Neural progenitor cell (in vitro differentiated cells): ENCODE measurements at regions not wholly inside any gene's neighbourhood (a gene's known extent, or its start where the extent isn't known, plus 50 kb on each side); places are given as distances from the start of the nearest gene placed in this dataset.
A peak's percentile ranks its signal among the peaks of the same experiment; 100 is the strongest.

Experiments
- DNase-seq: peaks from one replicate; pipeline ENCODE4 v3.0.0-alpha.2; 2016; ENCODE audit warnings: low spot score
- H2AFZ ChIP-seq: fragments of 200-600 bp; sonication (generic); replicated peaks from 2 replicates; pipeline ENCODE4 v1.6.1; 2016; ENCODE audit warnings: antibody characterized with exemption
- H3F3A ChIP-seq: fragments of 200-600 bp; sonication (generic); 2 replicates; pipeline ENCODE4 v1.6.1; 2016; ENCODE audit warnings: antibody characterized with exemption, low read depth
- H3K27ac ChIP-seq: fragments of 200-600 bp; sonication (generic); 2 replicates; pipeline ENCODE4 v1.5.1; 2016; ENCODE audit warnings: mild to moderate bottlenecking
- H3K27me3 ChIP-seq: fragments of 200-600 bp; sonication (generic); 2 replicates; pipeline ENCODE4 v1.6.1; 2016; ENCODE audit warnings: mild to moderate bottlenecking, moderate library complexity
- H3K36me3 ChIP-seq: fragments of 200-600 bp; sonication (generic); 2 replicates; pipeline ENCODE4 v1.5.1; 2016
- H3K4me1 ChIP-seq: fragments of 200-600 bp; sonication (generic); 2 replicates; pipeline ENCODE4 v1.6.1; 2016; ENCODE audit warnings: mixed run types
- H3K4me2 ChIP-seq: fragments of 200-600 bp; sonication (generic); 2 replicates; pipeline ENCODE4 v1.6.1; 2016
- H3K4me3 ChIP-seq: fragments of 200-600 bp; sonication (generic); 2 replicates; pipeline ENCODE4 v1.5.1; 2016
- H3K79me2 ChIP-seq: fragments of 200-600 bp; sonication (generic); 2 replicates; pipeline ENCODE4 v1.6.1; 2016; ENCODE audit warnings: low read depth
- H3K9ac ChIP-seq: fragments of 200-600 bp; sonication (generic); 2 replicates; pipeline ENCODE4 v1.6.1; 2016
- H3K9me3 ChIP-seq: fragments of 200-600 bp; sonication (generic); 2 replicates; pipeline ENCODE4 v1.5.1; 2016; ENCODE audit warnings: low read depth
- H4K20me1 ChIP-seq: fragments of 200-600 bp; sonication (generic); 2 replicates; pipeline ENCODE4 v1.6.1; 2016; ENCODE audit warnings: low read depth
- H3K27ac Mint-ChIP-seq: 3 replicates; pipeline ENCODE4 v1.8.0; 2021; ENCODE audit warnings: mixed read lengths
- H3K27me3 Mint-ChIP-seq: 2 replicates; pipeline ENCODE4 v1.8.0; 2022; ENCODE audit warnings: low read depth, mild to moderate bottlenecking, inconsistent platforms, moderate library complexity, mixed read lengths; ENCODE audit not compliant: insufficient read depth
- H3K36me3 Mint-ChIP-seq: 3 replicates; pipeline ENCODE4 v1.8.0; 2021; ENCODE audit warnings: mixed read lengths
- H3K4me1 Mint-ChIP-seq: 3 replicates; pipeline ENCODE4 v1.8.0; 2021; ENCODE audit warnings: mixed read lengths
- H3K4me3 Mint-ChIP-seq: 3 replicates; pipeline ENCODE4 v1.8.0; 2021; ENCODE audit warnings: mild to moderate bottlenecking, moderate library complexity, mixed read lengths
- H3K9me3 Mint-ChIP-seq: 3 replicates; pipeline ENCODE4 v1.8.0; 2020; ENCODE audit warnings: mixed read lengths
- EZH2 ChIP-seq: fragments of 200-600 bp; sonication (generic); IDR thresholded peaks from 2 replicates; pipeline ENCODE4 v1.6.1; 2017; ENCODE audit warnings: antibody characterized with exemption, mild to moderate bottlenecking, moderate library complexity
- EZH2phosphoT487 ChIP-seq: fragments of 200-600 bp; sonication (generic); IDR thresholded peaks from 2 replicates; pipeline ENCODE4 v1.6.1; 2017; ENCODE audit warnings: antibody characterized with exemption
- TF ChIP-seq, protein P1 (sequence below): fragments of 200-600 bp; sonication (generic); IDR thresholded peaks from 2 replicates; pipeline ENCODE4 v1.5.1; 2017; ENCODE audit warnings: antibody characterized with exemption, mild to moderate bottlenecking

DNA sequence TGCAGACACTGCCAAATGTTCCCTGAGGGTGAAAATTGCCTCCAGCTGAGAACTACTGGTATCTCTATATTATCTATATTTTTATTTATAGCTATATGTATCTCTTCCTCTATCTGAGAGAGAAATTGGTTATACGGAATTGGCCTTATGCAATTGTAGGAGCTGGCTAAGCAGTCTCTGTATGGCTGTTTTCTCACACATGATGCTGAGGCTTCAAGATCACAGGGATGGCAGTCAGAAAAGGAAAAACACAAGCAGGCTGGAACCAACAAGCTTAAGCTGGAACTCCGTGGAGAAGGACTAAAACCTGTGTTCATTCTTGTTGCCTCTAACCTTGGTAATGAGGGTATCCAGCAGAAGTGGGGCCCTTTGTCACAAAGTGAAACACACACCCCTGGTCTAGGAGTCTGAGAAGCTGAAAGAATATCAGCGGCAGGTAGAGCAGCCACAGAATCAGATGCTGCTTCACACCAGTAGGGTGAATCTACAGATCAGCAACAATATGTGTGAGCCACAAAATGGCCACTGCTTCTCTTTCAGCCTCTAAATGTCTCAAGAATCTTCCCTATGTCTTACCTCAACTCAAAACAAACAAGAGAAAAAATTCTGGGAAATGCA lies 166.5 kb upstream of the PPP1R2C start:
- no peaks in the 10 kb centered on the region for H3K36me3 ChIP-seq

DNA sequence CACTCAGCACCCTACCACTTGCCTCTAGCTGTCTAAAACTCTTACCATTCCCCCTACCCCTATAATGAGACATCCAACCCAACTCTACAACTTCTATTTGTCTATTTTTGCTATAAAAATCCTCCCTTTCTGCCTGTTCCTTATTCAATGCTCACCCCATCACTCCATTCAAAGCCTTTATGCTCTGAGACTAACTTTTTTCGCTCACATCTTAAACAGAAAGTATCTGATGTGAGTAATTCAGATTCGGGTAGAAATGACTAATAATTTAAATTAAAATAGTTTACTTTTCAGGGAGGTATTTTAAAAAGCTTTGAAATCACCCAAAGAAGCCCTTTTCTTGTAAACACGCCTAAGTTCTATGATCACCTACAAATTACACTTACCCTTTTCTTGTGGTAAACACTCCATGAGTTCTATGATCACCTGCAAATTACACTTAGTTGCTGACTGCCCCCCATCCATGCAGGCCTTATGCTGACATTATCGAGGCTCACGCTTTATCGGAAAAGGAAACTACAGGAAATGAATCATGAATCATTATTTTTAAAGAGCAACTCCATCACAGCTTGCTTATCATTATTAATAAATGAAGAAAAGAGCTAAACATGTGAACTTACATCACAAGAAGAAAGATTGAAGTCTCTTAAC lies 168.7 kb upstream of the PPP1R2C start:
- H3K27ac Mint-ChIP-seq, result no peak overlapping the region
- H3K27me3 ChIP-seq, result no peaks in the 10 kb centered on the region
- H3K27ac ChIP-seq, result no peak overlapping the region
- no peaks in the 10 kb centered on the region for H3K9me3 Mint-ChIP-seq
- H3K4me3 ChIP-seq, result no peak overlapping the region
- no peak for DNase-seq
- H4K20me1 ChIP-seq, result no peaks in the 10 kb centered on the region
- H2AFZ ChIP-seq, result no peak overlapping the region
- H3K9me3 ChIP-seq, result no peaks in the 10 kb centered on the region
- no peak overlapping the region for H3K9ac ChIP-seq
- H3K27me3 Mint-ChIP-seq, result peaks cover 2% of the 10 kb centered on the region
- no peak overlapping the region for H3K4me2 ChIP-seq
- H3K4me1 Mint-ChIP-seq, result no peaks in the 10 kb centered on the region
- TF ChIP-seq EZH2 (no peak), EZH2phosphoT487 (no peak)
- TF ChIP-seq, protein P1, sequence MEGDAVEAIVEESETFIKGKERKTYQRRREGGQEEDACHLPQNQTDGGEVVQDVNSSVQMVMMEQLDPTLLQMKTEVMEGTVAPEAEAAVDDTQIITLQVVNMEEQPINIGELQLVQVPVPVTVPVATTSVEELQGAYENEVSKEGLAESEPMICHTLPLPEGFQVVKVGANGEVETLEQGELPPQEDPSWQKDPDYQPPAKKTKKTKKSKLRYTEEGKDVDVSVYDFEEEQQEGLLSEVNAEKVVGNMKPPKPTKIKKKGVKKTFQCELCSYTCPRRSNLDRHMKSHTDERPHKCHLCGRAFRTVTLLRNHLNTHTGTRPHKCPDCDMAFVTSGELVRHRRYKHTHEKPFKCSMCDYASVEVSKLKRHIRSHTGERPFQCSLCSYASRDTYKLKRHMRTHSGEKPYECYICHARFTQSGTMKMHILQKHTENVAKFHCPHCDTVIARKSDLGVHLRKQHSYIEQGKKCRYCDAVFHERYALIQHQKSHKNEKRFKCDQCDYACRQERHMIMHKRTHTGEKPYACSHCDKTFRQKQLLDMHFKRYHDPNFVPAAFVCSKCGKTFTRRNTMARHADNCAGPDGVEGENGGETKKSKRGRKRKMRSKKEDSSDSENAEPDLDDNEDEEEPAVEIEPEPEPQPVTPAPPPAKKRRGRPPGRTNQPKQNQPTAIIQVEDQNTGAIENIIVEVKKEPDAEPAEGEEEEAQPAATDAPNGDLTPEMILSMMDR, result no peak
- H3K79me2 ChIP-seq, result no peaks in the 10 kb centered on the region
- H3K36me3 ChIP-seq, result no peaks in the 10 kb centered on the region
- H3K4me1 ChIP-seq, result peaks cover 16% of the 10 kb centered on the region
- H3K4me3 Mint-ChIP-seq, result no peak overlapping the region
- no peaks in the 10 kb centered on the region for H3F3A ChIP-seq
- H3K36me3 Mint-ChIP-seq, result no peaks in the 10 kb centered on the region

More for the DNA sequence above, 166.5 kb upstream of the PPP1R2C start:
- H3K36me3 Mint-ChIP-seq, result no peaks in the 10 kb centered on the region
- no peaks in the 10 kb centered on the region for H3K9me3 Mint-ChIP-seq
- Histone ChIP-seq H3K79me2 (no peaks in the 10 kb centered on the region), H3K4me1 (peaks cover 16% of the 10 kb centered on the region), H2AFZ (peak overlapping the region; percentile 57), H3K4me2 (no peak overlapping the region), H4K20me1 (no peaks in the 10 kb centered on the region), H3K4me3 (no peak overlapping the region), H3K9me3 (no peaks in the 10 kb centered on the region), H3F3A (no peaks in the 10 kb centered on the region), H3K27ac (no peak overlapping the region), H3K27me3 (no peaks in the 10 kb centered on the region), H3K9ac (no peak overlapping the region)
- no peak overlapping the region for H3K4me3 Mint-ChIP-seq
- TF ChIP-seq EZH2phosphoT487 (no peak), EZH2 (no peak)
- TF ChIP-seq, protein P1, result no peak
- no peaks in the 10 kb centered on the region for H3K4me1 Mint-ChIP-seq
- no peak overlapping the region for H3K27ac Mint-ChIP-seq
- no peak for DNase-seq
- H3K27me3 Mint-ChIP-seq, result peaks cover 3% of the 10 kb centered on the region

DNA sequence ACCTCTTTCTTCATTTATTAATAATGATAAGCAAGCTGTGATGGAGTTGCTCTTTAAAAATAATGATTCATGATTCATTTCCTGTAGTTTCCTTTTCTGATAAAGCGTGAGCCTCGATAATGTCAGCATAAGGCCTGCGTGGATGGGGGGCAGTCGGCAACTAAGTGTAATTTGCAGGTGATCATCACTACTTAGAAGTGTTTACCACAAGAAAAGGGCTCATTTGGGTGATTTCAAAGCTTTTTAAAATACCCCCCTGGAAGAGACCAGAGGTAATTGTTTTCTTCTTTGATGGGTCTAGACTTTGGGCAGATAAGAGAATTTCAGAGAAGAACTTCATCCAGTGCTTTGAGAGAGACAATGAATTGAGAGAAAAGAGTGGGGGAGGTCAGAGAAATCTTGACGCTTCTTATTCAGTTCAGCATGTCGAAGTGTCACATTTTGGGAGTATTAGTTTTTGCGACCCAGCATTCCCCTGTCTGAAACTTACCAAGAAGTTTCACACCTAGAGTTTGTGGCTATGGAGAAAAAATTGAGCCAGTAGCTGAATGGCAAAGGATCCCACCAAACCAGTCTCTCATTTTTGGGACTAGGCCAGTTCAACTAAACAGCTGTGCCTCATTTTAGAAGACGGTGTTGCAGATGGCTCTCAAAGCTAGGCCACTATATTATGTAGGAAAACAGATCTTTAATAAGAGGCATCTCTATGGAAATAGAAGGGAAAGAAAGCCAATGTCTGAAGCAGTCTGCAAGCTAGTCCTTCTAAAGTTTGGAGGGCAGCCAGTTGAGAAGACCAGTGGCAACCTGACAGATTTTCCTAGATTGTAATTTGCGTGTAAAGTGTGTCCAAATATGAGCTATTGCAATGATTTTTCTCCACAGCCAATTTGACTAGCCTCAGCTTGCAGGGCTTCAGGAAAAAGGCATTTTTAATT lies 171.0 kb upstream of the PPP1R2C start:
- Histone ChIP-seq H3F3A (no peaks in the 10 kb centered on the region), H3K79me2 (no peaks in the 10 kb centered on the region), H3K27me3 (no peaks in the 10 kb centered on the region), H3K9ac (no peak overlapping the region), H3K4me1 (peaks cover 16% of the 10 kb centered on the region), H2AFZ (peak overlapping the region; percentile 50), H3K9me3 (no peaks in the 10 kb centered on the region), H3K4me2 (no peak overlapping the region), H3K4me3 (no peak overlapping the region), H3K36me3 (no peaks in the 10 kb centered on the region), H4K20me1 (no peaks in the 10 kb centered on the region), H3K27ac (no peak overlapping the region)
- no peaks in the 10 kb centered on the region for H3K27me3 Mint-ChIP-seq
- DNase-seq, result no peak
- no peak overlapping the region for H3K4me3 Mint-ChIP-seq
- H3K27ac Mint-ChIP-seq, result no peak overlapping the region
- H3K4me1 Mint-ChIP-seq, result no peaks in the 10 kb centered on the region
- H3K36me3 Mint-ChIP-seq, result no peaks in the 10 kb centered on the region
- TF ChIP-seq EZH2phosphoT487 (no peak), EZH2 (no peak)
- TF ChIP-seq, protein P1, result no peak
- no peaks in the 10 kb centered on the region for H3K9me3 Mint-ChIP-seq
